Ishikawa (cell line): ENCODE measurements at regions not wholly inside any gene's neighbourhood (a gene's known extent, or its start where the extent isn't known, plus 50 kb on each side); places are given as distances from the start of the nearest gene placed in this dataset.

Experiments used
- CEBPB ChIP-seq: IDR thresholded peaks from 2 replicates; pipeline ENCODE4 v1.6.1; 2012
- CREB1 ChIP-seq: IDR thresholded peaks from 2 replicates; pipeline ENCODE4 v1.6.1; 2012; ENCODE audit warnings: low read depth
- EGR1 ChIP-seq: IDR thresholded peaks from 2 replicates; pipeline ENCODE4 v1.6.1; 2012
- EP300 ChIP-seq: IDR thresholded peaks from 2 replicates; pipeline ENCODE4 v1.6.1; 2012; ENCODE audit warnings: borderline replicate concordance
- FOXM1 ChIP-seq: IDR thresholded peaks from 2 replicates; pipeline ENCODE4 v1.6.1; 2012; ENCODE audit warnings: low read depth, borderline replicate concordance
- MAX ChIP-seq: IDR thresholded peaks from 2 replicates; pipeline ENCODE4 v1.6.1; 2012
- NFIC ChIP-seq: IDR thresholded peaks from 2 replicates; pipeline ENCODE4 v1.6.1; 2012
- RAD21 ChIP-seq: IDR thresholded peaks from 2 replicates; pipeline ENCODE4 v1.6.1; 2012; ENCODE audit warnings: low read depth
- REST ChIP-seq: IDR thresholded peaks from 2 replicates; pipeline ENCODE4 v1.6.1; 2012; ENCODE audit warnings: low read depth, mild to moderate bottlenecking
- TAF1 ChIP-seq: IDR thresholded peaks from 2 replicates; pipeline ENCODE4 v1.6.1; 2012; ENCODE audit warnings: low read depth, mild to moderate bottlenecking
- TCF12 ChIP-seq: IDR thresholded peaks from 2 replicates; pipeline ENCODE4 v1.6.1; 2012; ENCODE audit warnings: low read depth
- TEAD4 ChIP-seq: IDR thresholded peaks from 2 replicates; pipeline ENCODE4 v1.6.1; 2012
- USF1 ChIP-seq: IDR thresholded peaks from 2 replicates; pipeline ENCODE4 v1.6.1; 2012
- YY1 ChIP-seq: IDR thresholded peaks from 2 replicates; pipeline ENCODE4 v1.6.1; 2012; ENCODE audit warnings: low read depth
- ZBTB7A ChIP-seq: IDR thresholded peaks from 2 replicates; pipeline ENCODE4 v1.6.1; 2012; ENCODE audit warnings: low read depth

- no peak for TF ChIP-seq TEAD4
- TF ChIP-seq RAD21 = no peak
- TF ChIP-seq ZBTB7A = no peak
- TF ChIP-seq FOXM1 = no peak
- TF ChIP-seq MAX = no peak
- no peak for TF ChIP-seq EP300
Observed at GRCh38 chr12:74910831-74911230, 298.8 kb downstream of the KCNC2 start.

GRCh38 chr12:74914378-74914777 is 295.3 kb downstream of the KCNC2 start:
- no peak for TF ChIP-seq TEAD4
- no peak for TF ChIP-seq CREB1
- TF ChIP-seq TAF1 = no peak
- no peak for TF ChIP-seq USF1
- TF ChIP-seq TCF12 = no peak
- no peak for TF ChIP-seq NFIC
- TF ChIP-seq RAD21 = no peak
- TF ChIP-seq CEBPB = no peak
- no peak for TF ChIP-seq YY1
- no peak for TF ChIP-seq ZBTB7A
- TF ChIP-seq MAX = no peak

GRCh38 chr12:74915718-74916117 is 293.9 kb downstream of the KCNC2 start:
- TF ChIP-seq MAX = no peak
- no peak for TF ChIP-seq ZBTB7A
- TF ChIP-seq TCF12 = no peak
- TF ChIP-seq YY1 = no peak
- TF ChIP-seq RAD21 = no peak
- TF ChIP-seq TEAD4 = no peak
- TF ChIP-seq CEBPB = no peak
- TF ChIP-seq EGR1 = no peak
- TF ChIP-seq EP300 = no peak
- no peak for TF ChIP-seq NFIC
- TF ChIP-seq USF1 = no peak
- TF ChIP-seq TAF1 = no peak
- no peak for TF ChIP-seq CREB1
- no peak for TF ChIP-seq FOXM1
- no peak for TF ChIP-seq REST

GRCh38 chr12:74917743-74918142 is 291.9 kb downstream of the KCNC2 start:
- TF ChIP-seq FOXM1 (peak; percentile 65), YY1 (no peak), EP300 (peak; percentile 80; the same call in 1 of the 2 replicates), MAX (no peak), TCF12 (peak; percentile 43; the same call in 1 of the 2 replicates), TEAD4 (peak; percentile 85), CEBPB (no peak), TAF1 (no peak), NFIC (peak; percentile 64)

- TF ChIP-seq TAF1 (no peak), CEBPB (no peak), FOXM1 (no peak), CREB1 (no peak), RAD21 (no peak), EGR1 (no peak), YY1 (no peak), TEAD4 (no peak), MAX (no peak), TCF12 (no peak), EP300 (no peak), REST (no peak)
Observed at GRCh38 chr12:74918291-74918690, 291.3 kb downstream of the KCNC2 start.

GRCh38 chr12:74922117-74922516 is 287.5 kb downstream of the KCNC2 start:
- TF ChIP-seq USF1 = no peak
- TF ChIP-seq TCF12 = no peak
- TF ChIP-seq ZBTB7A = no peak
- no peak for TF ChIP-seq REST
- TF ChIP-seq CEBPB = no peak
- no peak for TF ChIP-seq RAD21
- no peak for TF ChIP-seq EP300
- no peak for TF ChIP-seq TAF1
- no peak for TF ChIP-seq CREB1
- TF ChIP-seq NFIC = no peak
- no peak for TF ChIP-seq TEAD4
- TF ChIP-seq YY1 = no peak
- TF ChIP-seq EGR1 = no peak
- TF ChIP-seq FOXM1 = no peak
- no peak for TF ChIP-seq MAX
